ENCODE measurements at regions not wholly inside any gene's neighbourhood (a gene's known extent, or its start where the extent isn't known, plus 50 kb on each side); places are given as distances from the start of the nearest gene placed in this dataset.

DNA sequence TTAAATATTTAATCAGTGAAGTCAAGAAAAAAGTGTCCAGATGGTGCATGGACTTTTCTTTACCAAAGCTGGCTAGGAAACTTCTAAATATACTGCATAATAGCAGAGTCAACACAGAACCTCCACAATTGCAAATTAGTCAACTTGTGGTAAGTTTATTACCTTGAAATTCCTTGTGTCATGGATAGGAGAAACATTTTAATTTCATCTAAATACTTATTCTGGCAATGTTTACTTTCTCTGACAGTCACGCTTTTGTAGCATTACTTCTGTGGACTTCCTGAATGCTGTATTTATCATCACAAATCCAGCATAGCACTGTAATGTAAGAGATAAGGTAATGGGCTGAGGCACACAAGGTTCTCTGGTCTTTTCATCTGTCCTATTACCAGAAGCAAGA is 2266.1 kb downstream of the PCDH7 start:
- TF ChIP-seq, protein P1, sequence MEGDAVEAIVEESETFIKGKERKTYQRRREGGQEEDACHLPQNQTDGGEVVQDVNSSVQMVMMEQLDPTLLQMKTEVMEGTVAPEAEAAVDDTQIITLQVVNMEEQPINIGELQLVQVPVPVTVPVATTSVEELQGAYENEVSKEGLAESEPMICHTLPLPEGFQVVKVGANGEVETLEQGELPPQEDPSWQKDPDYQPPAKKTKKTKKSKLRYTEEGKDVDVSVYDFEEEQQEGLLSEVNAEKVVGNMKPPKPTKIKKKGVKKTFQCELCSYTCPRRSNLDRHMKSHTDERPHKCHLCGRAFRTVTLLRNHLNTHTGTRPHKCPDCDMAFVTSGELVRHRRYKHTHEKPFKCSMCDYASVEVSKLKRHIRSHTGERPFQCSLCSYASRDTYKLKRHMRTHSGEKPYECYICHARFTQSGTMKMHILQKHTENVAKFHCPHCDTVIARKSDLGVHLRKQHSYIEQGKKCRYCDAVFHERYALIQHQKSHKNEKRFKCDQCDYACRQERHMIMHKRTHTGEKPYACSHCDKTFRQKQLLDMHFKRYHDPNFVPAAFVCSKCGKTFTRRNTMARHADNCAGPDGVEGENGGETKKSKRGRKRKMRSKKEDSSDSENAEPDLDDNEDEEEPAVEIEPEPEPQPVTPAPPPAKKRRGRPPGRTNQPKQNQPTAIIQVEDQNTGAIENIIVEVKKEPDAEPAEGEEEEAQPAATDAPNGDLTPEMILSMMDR (IDR thresholded peaks at IDR 0.05), result no peak
- TF ChIP-seq EZH2phosphoT487 (IDR thresholded peaks at IDR 0.05) (no peak), EZH2 (IDR thresholded peaks at IDR 0.05) (no peak)

All from neural progenitor cell (in vitro differentiated cells).